Astrocyte (in vitro differentiated cells and primary cell): ENCODE measurements at regions not wholly inside any gene's neighbourhood (a gene's known extent, or its start where the extent isn't known, plus 50 kb on each side); places are given as distances from the start of the nearest gene placed in this dataset.

Experiments
- DNase-seq: peaks from one replicate; pipeline ENCODE4 v3.0.0-alpha.2; 2010; ENCODE audit warnings: low read depth
- FAIRE-seq: peaks from 2 replicates; lab custom pipeline; 2011; peaks lifted over from hg19 to GRCh38; lab: Jason Lieb, UNC
- H2AFZ ChIP-seq: 2 replicates; pipeline ENCODE4 v1.6.0; 2012; ENCODE audit warnings: low read depth, low read length, inconsistent platforms
- H3K27ac ChIP-seq: 2 replicates; pipeline ENCODE4 v1.5.1; 2011; ENCODE audit warnings: low read depth, low read length, inconsistent platforms
- H3K27me3 ChIP-seq: 2 replicates; pipeline ENCODE4 v1.6.0; 2011; ENCODE audit warnings: low read length, inconsistent platforms; ENCODE audit not compliant: insufficient read depth
- H3K36me3 ChIP-seq: 2 replicates; pipeline ENCODE4 v1.5.1; 2011; ENCODE audit warnings: low read length, inconsistent platforms; ENCODE audit not compliant: insufficient read depth
- H3K4me1 ChIP-seq: 2 replicates; pipeline ENCODE4 v1.5.1; 2011; ENCODE audit warnings: low read length, inconsistent platforms; ENCODE audit not compliant: insufficient read depth
- H3K4me2 ChIP-seq: 2 replicates; pipeline ENCODE4 v1.6.0; 2012; ENCODE audit warnings: low read length, inconsistent platforms
- H3K4me3 ChIP-seq: 2 replicates; pipeline ENCODE4 v1.5.1; 2011; ENCODE audit warnings: low read depth, mild to moderate bottlenecking, low read length, inconsistent platforms; ENCODE audit not compliant: insufficient read depth
- H3K79me2 ChIP-seq: 2 replicates; pipeline ENCODE4 v1.6.0; 2012; ENCODE audit warnings: mild to moderate bottlenecking, low read length, inconsistent platforms; ENCODE audit not compliant: insufficient read depth
- H3K9ac ChIP-seq: 2 replicates; pipeline ENCODE4 v1.6.0; 2012; ENCODE audit warnings: mild to moderate bottlenecking, low read length, inconsistent platforms
- H3K9me3 ChIP-seq: 2 replicates; pipeline ENCODE4 v1.5.1; 2012; ENCODE audit warnings: low read depth, mild to moderate bottlenecking, low read length, inconsistent platforms; ENCODE audit not compliant: insufficient read depth
- H4K20me1 ChIP-seq: 2 replicates; pipeline ENCODE4 v1.6.0; 2012; ENCODE audit warnings: low read length, inconsistent platforms; ENCODE audit not compliant: insufficient read depth
- H3K27ac Mint-ChIP-seq: one replicate; pipeline ENCODE4 v1.8.0; 2021; ENCODE audit warnings: mild to moderate bottlenecking, mixed read lengths; ENCODE audit not compliant: unreplicated experiment
- H3K27me3 Mint-ChIP-seq: one replicate; pipeline ENCODE4 v1.8.0; 2021; ENCODE audit warnings: low read depth, mixed read lengths; ENCODE audit not compliant: unreplicated experiment
- H3K36me3 Mint-ChIP-seq: one replicate; pipeline ENCODE4 v1.8.0; 2021; ENCODE audit warnings: low read depth, mixed read lengths; ENCODE audit not compliant: unreplicated experiment
- H3K4me1 Mint-ChIP-seq: one replicate; pipeline ENCODE4 v1.8.0; 2021; ENCODE audit warnings: low read depth, mixed read lengths; ENCODE audit not compliant: unreplicated experiment
- H3K4me3 Mint-ChIP-seq: one replicate; pipeline ENCODE4 v1.8.0; 2021; ENCODE audit warnings: mild to moderate bottlenecking, moderate library complexity, mixed read lengths; ENCODE audit not compliant: unreplicated experiment
- H3K9me3 Mint-ChIP-seq: one replicate; pipeline ENCODE4 v1.8.0; 2021; ENCODE audit warnings: mild to moderate bottlenecking, mixed read lengths; ENCODE audit not compliant: unreplicated experiment
- CTCF ChIP-seq: IDR thresholded peaks from 2 replicates; pipeline ENCODE4 v1.5.1; 2011; ENCODE audit warnings: low read depth, mild to moderate bottlenecking, inconsistent platforms, low read length, moderate library complexity; ENCODE audit not compliant: insufficient read depth
- EZH2 ChIP-seq: IDR thresholded peaks from 2 replicates; pipeline ENCODE4 v1.6.1; 2012; ENCODE audit warnings: mild to moderate bottlenecking, low read length, inconsistent platforms; ENCODE audit not compliant: insufficient read depth

DNA sequence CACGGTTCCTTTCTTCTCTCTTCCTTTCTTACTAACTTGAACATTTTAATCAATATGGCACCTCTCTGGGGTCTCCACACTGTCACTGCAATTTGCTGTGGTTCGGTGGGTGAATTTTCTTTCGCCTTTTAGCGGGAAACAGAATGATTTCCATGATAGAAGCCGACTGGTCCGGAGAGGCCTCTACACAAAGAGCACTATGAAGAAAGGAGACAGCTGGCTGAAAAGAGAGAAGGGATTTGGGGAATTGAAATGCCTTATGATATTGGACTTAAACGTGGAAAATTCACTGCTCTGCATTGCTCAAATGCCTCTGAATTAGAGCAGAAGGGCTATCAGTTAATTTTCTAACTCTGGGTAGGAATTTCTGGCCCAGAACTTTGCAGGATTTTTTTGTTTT is 55.9 kb downstream of the KCNA5 start:
- Histone ChIP-seq H3K4me1 (peaks cover 21% of the 10 kb centered on the region), H4K20me1 (no peaks in the 10 kb centered on the region), H3K79me2 (no peaks in the 10 kb centered on the region), H3K36me3 (no peaks in the 10 kb centered on the region), H2AFZ (no peak overlapping the region), H3K4me3 (no peak overlapping the region), H3K9me3 (no peaks in the 10 kb centered on the region), H3K27me3 (peaks cover 2% of the 10 kb centered on the region), H3K4me2 (no peak overlapping the region), H3K27ac (no peak overlapping the region), H3K9ac (no peak overlapping the region)
- no peaks in the 10 kb centered on the region for H3K36me3 Mint-ChIP-seq
- no peak for TF ChIP-seq CTCF
- no peak for TF ChIP-seq EZH2
- FAIRE-seq (no peak), DNase-seq (no peak)
- no peak overlapping the region for H3K27ac Mint-ChIP-seq
- H3K27me3 Mint-ChIP-seq: peaks cover 32% of the 10 kb centered on the region
- no peak overlapping the region for H3K4me3 Mint-ChIP-seq
- no peaks in the 10 kb centered on the region for H3K9me3 Mint-ChIP-seq
- peaks cover 24% of the 10 kb centered on the region for H3K4me1 Mint-ChIP-seq

- no peaks in the 10 kb centered on the region for H3K36me3 Mint-ChIP-seq
- peak; percentile 75 for FAIRE-seq
- Histone ChIP-seq H3K36me3 (no peaks in the 10 kb centered on the region), H3K4me2 (no peak overlapping the region), H4K20me1 (no peaks in the 10 kb centered on the region), H3K4me3 (no peak overlapping the region), H3K9ac (no peak overlapping the region), H3K4me1 (peaks cover 9% of the 10 kb centered on the region), H3K9me3 (no peaks in the 10 kb centered on the region), H3K27ac (no peak overlapping the region), H2AFZ (no peak overlapping the region), H3K79me2 (no peaks in the 10 kb centered on the region), H3K27me3 (peaks cover 2% of the 10 kb centered on the region)
- no peak overlapping the region for H3K4me3 Mint-ChIP-seq
- H3K27me3 Mint-ChIP-seq: peaks cover 32% of the 10 kb centered on the region
- TF ChIP-seq CTCF: no peak
- no peak for TF ChIP-seq EZH2
- H3K9me3 Mint-ChIP-seq: peaks cover under 1% of the 10 kb centered on the region
- H3K27ac Mint-ChIP-seq: no peak overlapping the region
- peaks cover 10% of the 10 kb centered on the region for H3K4me1 Mint-ChIP-seq
- DNase-seq: no peak
These were observed 58.0 kb downstream of the KCNA5 start for GRCh38 chr12:5101686-5102085.

DNA sequence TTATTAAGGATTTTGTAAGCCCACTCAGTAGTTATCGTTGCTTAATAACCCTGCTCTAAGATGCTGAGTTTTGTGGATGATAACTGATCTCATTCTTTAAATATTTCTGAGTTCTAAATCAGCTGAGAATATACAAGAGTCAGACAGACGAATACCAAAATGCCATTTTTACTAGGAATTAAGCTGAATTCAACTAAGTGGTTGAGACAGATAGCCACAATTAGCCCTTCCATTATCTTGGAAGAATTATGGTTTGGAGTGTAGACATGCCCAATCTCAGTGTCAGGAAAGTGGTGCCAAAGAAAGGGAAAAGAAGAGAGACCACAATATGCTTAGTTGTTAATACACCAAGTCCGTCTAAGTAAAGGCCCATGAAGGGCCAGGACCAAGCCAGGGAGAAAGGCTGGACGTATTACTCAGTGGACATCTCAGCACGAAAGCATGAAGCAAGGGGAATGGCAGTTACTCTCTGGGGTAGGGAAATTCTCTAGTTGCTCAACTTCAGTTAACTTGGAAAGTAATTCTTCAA is 58.6 kb downstream of the KCNA5 start:
- TF ChIP-seq EZH2 (no peak), CTCF (no peak)
- Histone ChIP-seq H3K27ac (no peak overlapping the region), H3K9ac (no peak overlapping the region)

More for the DNA sequence above, 58.6 kb downstream of the KCNA5 start:
- H4K20me1 ChIP-seq: no peaks in the 10 kb centered on the region
- no peaks in the 10 kb centered on the region for H3K36me3 Mint-ChIP-seq
- H3K36me3 ChIP-seq: no peaks in the 10 kb centered on the region
- no peak overlapping the region for H3K4me3 Mint-ChIP-seq
- no peaks in the 10 kb centered on the region for H3K9me3 ChIP-seq
- FAIRE-seq: peak; percentile 45
- peaks cover 2% of the 10 kb centered on the region for H3K9me3 Mint-ChIP-seq
- H3K4me1 Mint-ChIP-seq: peaks cover 8% of the 10 kb centered on the region
- peak; percentile 73 for DNase-seq
- H3K27ac Mint-ChIP-seq: no peak overlapping the region
- peaks cover 7% of the 10 kb centered on the region for H3K4me1 ChIP-seq
- peaks cover 32% of the 10 kb centered on the region for H3K27me3 Mint-ChIP-seq
- H3K4me3 ChIP-seq: no peak overlapping the region
- H3K4me2 ChIP-seq: peak overlapping the region; percentile 25
- no peak overlapping the region for H2AFZ ChIP-seq
- H3K79me2 ChIP-seq: no peaks in the 10 kb centered on the region
- peaks cover 2% of the 10 kb centered on the region for H3K27me3 ChIP-seq
